CD4-positive, alpha-beta T cell treated with Interleukin-4 for 1 hour (primary cell): ENCODE measurements at regions not wholly inside any gene's neighbourhood (a gene's known extent, or its start where the extent isn't known, plus 50 kb on each side); places are given as distances from the start of the nearest gene placed in this dataset.
"Not testable (repeated sequence)": the region's sequence is repeated elsewhere in the genome, so short reads cannot be mapped to it uniquely, and the experiment has no call there.

Source experiments
- DNase-seq, 2 donors: peaks; one replicate each; pipeline ENCODE4 v3.0.0-alpha.2; 2020 to 2022

- DNase-seq, result no peak
Measured at GRCh38 chr2:236981701-236982485, 103.8 kb upstream of the COPS8 start.

- DNase-seq, result no peak
Measured at GRCh38 chr2:236982693-236983455, 102.8 kb upstream of the COPS8 start.

DNA sequence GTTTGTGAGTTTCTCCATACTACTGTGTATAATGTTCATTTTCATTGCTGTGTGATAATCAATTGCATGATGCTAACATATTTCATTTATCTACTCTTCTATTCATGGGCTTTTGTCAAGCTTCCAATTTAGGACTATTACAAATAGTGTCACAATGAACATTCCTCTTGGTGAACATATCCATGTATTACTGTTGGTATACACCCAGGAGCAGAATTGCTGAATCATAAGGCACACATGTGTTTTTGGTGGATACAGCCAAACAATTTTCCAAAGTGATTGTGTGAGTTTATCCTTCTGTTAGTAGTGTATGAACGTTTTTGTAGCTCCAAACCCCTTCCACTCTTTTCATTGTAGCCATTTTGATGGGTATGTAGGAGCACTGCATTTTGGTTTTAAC lies 101.6 kb upstream of the COPS8 start:
- no peak for DNase-seq

GRCh38 chr2:236985761-236986339 lies 99.8 kb upstream of the COPS8 start:
- DNase-seq, result no peak

DNA sequence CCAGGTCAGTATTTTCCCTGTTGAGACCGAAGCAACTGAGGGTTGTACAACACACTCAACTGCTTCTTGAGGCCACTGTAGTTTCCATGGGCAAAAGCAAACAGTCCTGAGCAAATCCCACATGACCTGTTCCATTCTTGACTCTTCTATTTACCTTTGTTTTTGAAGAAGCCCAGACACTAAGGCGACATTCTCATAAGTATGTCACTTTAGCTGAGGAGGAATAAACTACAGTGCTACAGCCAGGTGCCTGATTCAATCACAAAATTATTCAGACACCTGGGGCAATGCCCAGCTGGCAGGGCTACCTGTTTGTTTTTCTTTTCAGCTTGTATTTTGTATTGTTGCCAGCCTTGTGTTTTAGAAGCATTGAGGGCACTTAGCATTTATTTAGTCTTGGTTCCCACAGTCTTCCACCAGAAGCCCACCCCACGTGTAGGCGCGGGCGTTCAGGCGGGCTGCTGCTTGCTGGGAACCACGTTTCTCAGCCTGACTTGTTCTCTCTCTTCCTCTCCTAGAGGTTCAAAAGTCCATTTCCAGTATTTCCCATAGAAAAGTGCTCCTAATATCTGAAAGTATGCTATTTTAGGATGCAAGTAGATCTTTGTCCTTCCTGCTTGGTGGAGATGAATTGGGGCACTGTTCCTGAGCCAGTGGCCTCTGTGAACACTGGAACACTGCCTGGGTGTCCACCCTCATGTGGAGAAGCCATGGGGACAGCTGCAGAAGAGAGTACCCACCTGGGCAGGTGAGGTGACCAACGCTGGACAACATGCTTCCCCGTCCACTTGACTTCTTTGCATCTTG lies 99.0 kb upstream of the COPS8 start:
- DNase-seq, result no peak

DNA sequence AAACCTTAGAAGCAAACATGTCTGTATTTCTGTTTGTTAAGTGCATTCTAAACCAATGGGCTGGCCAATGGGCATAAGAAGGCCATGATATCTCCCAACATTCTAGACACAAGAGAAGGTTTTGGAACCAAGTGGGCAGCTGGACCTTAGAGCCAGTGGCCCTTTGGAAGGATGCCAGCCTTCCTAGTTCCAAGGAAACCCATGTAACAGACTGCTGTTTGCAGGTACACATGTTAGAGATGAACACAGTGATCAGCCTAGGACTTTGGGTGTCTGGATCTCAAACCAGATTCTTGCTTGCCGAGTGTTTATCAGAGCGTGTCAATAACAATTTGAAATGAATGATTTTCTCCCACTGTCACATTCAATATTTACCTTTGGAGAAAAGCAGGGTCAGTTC lies 97.5 kb upstream of the COPS8 start:
- DNase-seq, result no peak

GRCh38 chr2:236988690-236989624 lies 96.7 kb upstream of the COPS8 start:
- DNase-seq, result no peak

DNA sequence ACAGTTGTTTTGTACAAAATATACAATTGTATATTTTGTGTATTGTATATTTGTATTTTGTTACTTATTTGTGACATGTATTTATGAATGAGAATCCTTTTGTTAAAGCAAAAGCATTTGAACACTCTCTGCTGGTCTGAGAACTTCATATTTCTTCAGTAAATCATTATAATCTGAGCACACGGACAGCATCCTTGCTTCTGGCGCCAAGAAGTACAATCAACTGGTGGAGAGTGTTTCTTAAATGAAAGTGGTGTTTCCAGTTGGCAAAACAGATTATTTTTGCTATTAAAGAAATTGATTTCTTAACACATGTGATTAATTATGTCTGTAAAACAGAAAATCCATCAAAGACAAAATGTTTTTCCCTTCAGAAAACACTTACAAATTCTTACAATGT lies 95.1 kb upstream of the COPS8 start:
- no peak for DNase-seq

DNA sequence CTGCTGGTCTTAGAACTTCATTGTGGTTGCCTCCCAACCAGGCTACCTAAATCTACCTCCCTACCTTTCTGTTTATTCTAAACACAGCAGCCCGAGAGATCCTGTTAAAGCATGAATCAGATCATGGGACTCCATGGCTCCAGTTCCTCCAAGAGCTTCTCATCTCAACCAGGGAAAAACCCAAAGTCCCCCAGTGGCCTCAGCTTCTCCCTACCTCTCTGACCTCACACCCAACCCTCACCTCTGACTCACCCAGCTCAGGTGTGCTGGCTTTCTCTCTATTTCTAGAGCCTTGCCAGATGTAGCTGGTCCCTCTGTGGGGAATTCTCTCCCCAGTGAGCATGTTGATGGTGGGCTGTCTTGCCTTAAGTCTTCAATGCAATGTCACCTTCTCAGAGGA lies 93.8 kb upstream of the COPS8 start:
- no peak for DNase-seq

DNA sequence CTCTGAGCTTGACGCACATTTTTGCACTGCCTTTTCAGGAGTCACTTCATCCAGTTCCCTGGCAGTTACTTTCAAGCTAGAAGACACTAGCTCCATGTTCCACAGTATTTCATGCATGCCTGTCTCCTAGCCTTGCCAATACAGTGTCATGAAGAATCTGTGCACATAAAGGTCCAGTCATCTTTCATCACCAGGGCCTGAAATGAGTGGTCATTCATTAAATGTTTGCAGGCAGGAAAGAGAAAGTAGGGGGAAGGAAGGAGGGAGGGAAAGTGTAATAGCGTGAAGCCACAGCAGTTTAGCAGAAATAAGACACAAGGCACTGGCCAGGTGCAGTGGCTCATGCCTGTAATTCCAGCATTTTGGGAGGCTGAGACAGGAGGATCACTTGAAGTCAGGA lies 92.4 kb upstream of the COPS8 start:
- no peak for DNase-seq

GRCh38 chr2:236994361-236994760 lies 91.3 kb upstream of the COPS8 start:
- DNase-seq, result no peak

DNA sequence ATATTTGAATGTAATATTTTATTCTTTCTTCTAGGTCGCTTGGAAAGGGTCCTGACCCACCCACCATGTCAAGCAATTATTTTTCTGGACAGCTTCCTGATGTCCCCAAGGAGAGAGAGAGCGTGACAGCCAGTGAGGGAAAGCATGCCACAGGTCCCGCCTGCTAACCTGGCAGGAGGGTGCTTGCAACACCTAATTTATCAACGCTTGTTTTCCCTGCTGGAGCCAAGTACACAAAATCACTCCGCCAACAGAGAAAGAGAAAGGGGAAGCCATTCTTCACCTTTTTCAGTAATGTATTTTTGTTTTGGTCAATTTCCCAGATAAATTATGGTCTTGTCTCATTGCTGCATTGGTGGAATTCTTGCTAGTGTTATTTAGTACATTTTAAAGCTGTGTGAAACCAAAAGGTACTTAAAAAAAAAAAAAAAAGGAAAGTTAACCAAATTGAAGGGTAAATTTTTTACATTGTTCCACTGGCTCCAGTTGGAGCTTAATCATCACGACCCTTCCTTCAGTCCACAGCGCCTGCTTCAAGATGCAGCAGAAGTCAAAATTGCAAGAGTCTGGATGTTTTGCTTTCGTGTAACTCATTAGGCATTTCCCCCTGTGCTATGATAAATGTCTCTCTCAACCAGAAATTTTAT lies 88.5 kb upstream of the COPS8 start:
- no peak for DNase-seq

GRCh38 chr2:236998236-236998635 lies 87.5 kb upstream of the COPS8 start:
- DNase-seq, result no peak

DNA sequence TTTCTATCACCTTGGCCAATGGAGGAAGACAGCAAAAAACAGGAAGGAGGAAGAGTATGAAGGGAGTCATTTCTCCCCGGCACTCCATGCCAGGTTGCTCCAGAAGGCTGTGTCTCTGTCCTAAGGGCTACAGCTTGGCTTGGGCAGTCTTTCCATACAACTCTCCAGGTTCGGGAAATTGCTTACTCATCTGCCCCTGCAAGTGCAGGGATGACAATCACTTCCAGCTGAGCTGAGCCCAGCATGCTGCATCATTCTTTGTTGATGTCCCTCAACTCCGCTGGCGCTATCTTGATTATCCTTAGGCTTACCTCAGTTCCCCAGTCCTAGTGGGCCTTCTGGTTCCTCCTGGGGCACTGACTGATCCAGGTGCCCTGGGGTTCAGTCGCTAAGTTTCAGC lies 86.9 kb upstream of the COPS8 start:
- no peak for DNase-seq

DNA sequence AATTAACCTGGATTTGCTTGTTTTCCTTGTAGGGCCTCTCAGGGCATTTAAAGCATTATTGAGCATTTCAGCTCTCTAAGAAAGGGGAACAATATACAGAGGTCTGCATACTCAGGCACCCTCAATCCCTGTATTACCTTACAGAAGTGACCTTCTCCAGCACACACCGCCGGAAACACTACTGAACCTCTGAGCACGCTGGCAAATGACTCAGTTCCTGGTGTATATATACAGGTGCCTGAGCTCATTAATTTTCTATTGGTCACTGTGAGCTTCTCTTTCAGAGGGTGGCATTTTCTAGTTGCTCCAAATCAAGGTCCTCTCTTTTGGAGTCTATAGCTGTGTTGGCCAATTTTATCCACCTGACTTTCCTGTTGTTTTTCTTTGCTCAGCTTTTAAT lies 85.2 kb upstream of the COPS8 start:
- no peak for DNase-seq

GRCh38 chr2:237005341-237005740 lies 80.3 kb upstream of the COPS8 start:
- DNase-seq, result not testable (repeated sequence)

DNA sequence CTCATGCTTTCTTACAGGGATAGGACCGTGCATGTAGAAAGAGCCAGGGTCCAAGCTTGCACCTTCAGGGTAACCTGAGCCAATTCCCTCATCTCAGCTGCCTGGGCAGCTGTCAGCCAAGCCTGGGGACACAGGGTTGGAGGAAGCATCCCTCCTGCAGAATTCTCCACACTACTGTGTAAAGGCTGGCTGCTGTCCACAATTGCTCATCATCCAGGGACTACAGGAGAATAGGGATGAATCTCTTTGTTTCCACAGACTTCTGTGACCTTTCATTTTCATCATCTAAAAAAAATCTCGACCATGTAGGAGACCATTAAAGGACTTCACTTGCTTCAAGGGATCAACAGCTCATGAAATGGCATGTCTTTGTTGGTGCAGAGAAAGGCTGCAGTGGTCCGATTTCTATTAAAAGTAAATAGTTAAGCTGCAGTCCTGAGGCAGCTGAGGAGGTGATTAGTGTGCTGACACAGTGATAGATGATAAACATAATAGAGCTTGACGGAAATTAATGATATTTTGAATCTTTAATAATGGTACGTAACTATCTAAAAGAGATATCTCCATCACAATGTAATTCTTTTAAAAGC lies 74.4 kb upstream of the COPS8 start:
- DNase-seq, result no peak

DNA sequence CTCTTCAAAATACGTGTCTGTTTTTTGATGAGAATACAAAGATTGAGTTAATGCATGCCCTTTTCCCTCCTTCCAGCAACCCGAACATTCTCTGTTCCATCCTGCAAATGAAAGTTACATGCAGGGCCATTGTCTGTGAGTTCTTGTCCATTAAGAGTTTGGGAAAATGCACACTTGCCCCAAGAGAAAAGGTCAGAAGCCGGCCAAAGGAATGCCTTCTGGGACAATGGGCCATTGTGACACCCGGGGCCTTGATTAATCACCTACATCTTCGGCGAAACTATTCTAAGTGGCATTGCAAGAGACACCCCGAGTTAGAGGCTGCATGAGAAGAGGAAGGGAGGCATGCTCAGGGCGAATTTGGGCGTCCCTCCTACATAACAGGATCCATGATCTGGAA lies 73.7 kb upstream of the COPS8 start:
- DNase-seq, result no peak

DNA sequence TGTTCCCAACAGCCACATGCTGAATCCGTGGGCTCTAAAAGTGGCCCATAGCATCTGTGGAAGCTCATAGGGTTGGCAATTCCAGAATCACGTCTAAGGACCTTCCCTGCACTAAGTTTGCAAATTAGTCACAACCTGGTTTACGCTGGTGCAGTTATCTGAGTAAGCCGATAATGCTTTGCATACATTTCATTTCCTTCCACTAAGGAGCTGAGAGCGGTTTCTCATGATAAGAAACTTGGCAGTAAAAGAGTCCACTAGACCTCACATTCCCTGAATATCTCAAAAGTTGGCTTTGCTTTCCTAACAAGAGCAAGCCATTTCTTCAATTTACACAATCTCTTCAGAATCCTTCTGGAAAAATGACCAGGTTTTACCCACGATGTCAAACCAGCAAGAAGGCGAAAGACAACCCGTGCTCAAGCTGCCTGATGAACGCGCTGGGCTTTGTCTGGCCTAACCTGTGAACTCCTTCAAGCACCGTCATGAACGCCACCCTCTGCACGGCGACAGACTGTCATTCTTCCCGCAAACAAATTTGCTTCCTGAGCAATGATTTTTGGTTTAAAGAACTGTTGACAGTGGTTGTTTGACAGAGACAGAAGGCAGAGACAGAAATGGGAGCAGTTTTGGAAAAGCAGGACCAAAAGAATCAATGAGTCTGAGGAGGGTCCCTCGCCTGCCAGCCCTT lies 73.0 kb upstream of the COPS8 start:
- no peak for DNase-seq

- no peak for DNase-seq
Measured at GRCh38 chr2:237016121-237016915, 69.4 kb upstream of the COPS8 start.
